ENCODE measurements at regions not wholly inside any gene's neighbourhood (a gene's known extent, or its start where the extent isn't known, plus 50 kb on each side); places are given as distances from the start of the nearest gene placed in this dataset.
"Not testable (repeated sequence)": the region's sequence is repeated elsewhere in the genome, so short reads cannot be mapped to it uniquely, and the experiment has no call there.

- TF ChIP-seq, protein P1, sequence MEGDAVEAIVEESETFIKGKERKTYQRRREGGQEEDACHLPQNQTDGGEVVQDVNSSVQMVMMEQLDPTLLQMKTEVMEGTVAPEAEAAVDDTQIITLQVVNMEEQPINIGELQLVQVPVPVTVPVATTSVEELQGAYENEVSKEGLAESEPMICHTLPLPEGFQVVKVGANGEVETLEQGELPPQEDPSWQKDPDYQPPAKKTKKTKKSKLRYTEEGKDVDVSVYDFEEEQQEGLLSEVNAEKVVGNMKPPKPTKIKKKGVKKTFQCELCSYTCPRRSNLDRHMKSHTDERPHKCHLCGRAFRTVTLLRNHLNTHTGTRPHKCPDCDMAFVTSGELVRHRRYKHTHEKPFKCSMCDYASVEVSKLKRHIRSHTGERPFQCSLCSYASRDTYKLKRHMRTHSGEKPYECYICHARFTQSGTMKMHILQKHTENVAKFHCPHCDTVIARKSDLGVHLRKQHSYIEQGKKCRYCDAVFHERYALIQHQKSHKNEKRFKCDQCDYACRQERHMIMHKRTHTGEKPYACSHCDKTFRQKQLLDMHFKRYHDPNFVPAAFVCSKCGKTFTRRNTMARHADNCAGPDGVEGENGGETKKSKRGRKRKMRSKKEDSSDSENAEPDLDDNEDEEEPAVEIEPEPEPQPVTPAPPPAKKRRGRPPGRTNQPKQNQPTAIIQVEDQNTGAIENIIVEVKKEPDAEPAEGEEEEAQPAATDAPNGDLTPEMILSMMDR (IDR thresholded peaks at IDR 0.05; ENCODE audit: insufficient read depth, low read length, severe bottlenecking), result no peak
- DNase-seq (ENCODE audit: low read depth) (no peak), FAIRE-seq (no peak)
- Histone ChIP-seq H3K4me3 (ENCODE audit: low read depth, low read length) (no peak overlapping the region), H3K36me3 (ENCODE audit: control insufficient read depth, insufficient read depth, low read length) (no peaks in the 10 kb centered on the region), H3K27me3 (ENCODE audit: control insufficient read depth, insufficient read depth, low read length) (no peaks in the 10 kb centered on the region)
These were observed 541.9 kb downstream of the TMX3 start for GRCh38 chr18:68172842-68173549.

- DNase-seq (ENCODE audit: low read depth) (no peak), FAIRE-seq (no peak)
- H3K4me3 ChIP-seq (ENCODE audit: low read depth, low read length), result no peak overlapping the region
- TF ChIP-seq, protein P1 (IDR thresholded peaks at IDR 0.05; ENCODE audit: insufficient read depth, low read length, severe bottlenecking), result no peak
- no peaks in the 10 kb centered on the region for H3K36me3 ChIP-seq (ENCODE audit: control insufficient read depth, insufficient read depth, low read length)
- H3K27me3 ChIP-seq (ENCODE audit: control insufficient read depth, insufficient read depth, low read length), result no peaks in the 10 kb centered on the region
These were observed 550.0 kb downstream of the TMX3 start for GRCh38 chr18:68164909-68165308.

DNA sequence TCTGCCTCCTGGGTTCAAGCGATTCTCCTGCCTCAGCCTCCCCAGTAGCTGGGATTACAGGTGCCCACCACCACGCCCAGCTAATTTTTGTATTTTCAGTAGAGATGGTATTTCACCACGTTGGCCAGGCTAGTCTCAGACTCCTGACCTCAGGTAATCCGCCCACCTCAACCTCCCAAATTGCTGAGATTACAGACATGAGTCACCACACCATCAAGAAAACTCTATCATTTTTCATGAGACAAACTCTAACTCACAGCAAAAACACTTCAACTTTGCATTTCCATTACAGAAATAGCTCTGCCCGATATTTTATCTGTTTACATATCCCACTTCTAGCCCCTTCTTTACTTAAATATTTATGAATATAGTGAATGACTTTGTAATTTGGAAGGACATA lies 561.1 kb downstream of the TMX3 start:
- H3K27me3 ChIP-seq (ENCODE audit: control insufficient read depth, insufficient read depth, low read length); FAIRE-seq; H3K36me3 ChIP-seq (ENCODE audit: control insufficient read depth, insufficient read depth, low read length); H3K4me3 ChIP-seq (ENCODE audit: low read depth, low read length): not testable (repeated sequence)
- peak; percentile 54 for DNase-seq (ENCODE audit: low read depth)

DNA sequence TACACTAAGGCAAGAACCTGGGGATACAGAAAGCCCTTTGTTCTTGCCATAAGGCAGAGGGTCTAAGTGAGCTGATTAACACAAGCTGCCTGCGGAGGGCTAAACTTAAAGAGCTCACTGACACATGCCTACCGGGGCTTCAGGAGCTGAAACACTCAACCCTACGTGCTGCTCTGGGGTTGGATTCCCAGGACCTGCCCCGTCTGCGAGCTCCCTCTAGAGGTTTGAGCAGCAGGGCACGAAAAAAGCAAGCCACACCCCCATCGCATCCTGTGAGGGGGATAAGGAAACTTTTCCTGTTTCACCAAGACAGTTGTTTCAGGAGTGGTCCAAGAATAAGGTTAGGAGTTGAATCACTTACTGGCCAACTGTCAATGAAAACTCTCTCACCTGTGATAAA lies 562.1 kb downstream of the TMX3 start:
- no peak for FAIRE-seq
- no peaks in the 10 kb centered on the region for H3K27me3 ChIP-seq (ENCODE audit: control insufficient read depth, insufficient read depth, low read length)
- H3K4me3 ChIP-seq (ENCODE audit: low read depth, low read length), result no peak overlapping the region
- H3K36me3 ChIP-seq (ENCODE audit: control insufficient read depth, insufficient read depth, low read length), result no peaks in the 10 kb centered on the region
- TF ChIP-seq, protein P1 (IDR thresholded peaks at IDR 0.05; ENCODE audit: insufficient read depth, low read length, severe bottlenecking), result no peak
- no peak for DNase-seq (ENCODE audit: low read depth)

DNA sequence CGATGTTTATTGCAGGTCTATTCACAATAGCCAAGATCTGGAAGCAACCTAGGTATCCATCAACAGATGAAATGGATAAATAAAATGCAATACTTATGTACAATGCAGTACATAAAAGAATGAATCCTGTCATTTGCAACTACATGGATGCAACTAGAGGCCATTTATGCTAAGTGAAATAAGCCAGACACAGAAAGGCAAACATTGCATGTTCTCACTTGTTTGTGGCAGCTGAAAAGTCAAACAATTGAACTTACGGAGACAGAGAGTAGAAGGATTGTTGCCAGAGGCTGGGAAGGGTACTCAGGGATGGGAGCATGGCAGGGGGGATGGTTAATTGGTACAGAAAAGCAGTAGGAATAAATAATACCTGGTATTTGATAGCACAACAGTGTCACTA lies 563.9 kb downstream of the TMX3 start:
- no peak for FAIRE-seq
- Histone ChIP-seq H3K36me3 (ENCODE audit: control insufficient read depth, insufficient read depth, low read length) (no peaks in the 10 kb centered on the region), H3K27me3 (ENCODE audit: control insufficient read depth, insufficient read depth, low read length) (no peaks in the 10 kb centered on the region), H3K4me3 (ENCODE audit: low read depth, low read length) (no peak overlapping the region)
- peak; percentile 65 for DNase-seq (ENCODE audit: low read depth)
- TF ChIP-seq, protein P1 (IDR thresholded peaks at IDR 0.05; ENCODE audit: insufficient read depth, low read length, severe bottlenecking), result no peak

- TF ChIP-seq, protein P1 (IDR thresholded peaks at IDR 0.05; ENCODE audit: insufficient read depth, low read length, severe bottlenecking), result no peak
- H3K36me3 ChIP-seq (ENCODE audit: control insufficient read depth, insufficient read depth, low read length), result no peaks in the 10 kb centered on the region
- no peak for DNase-seq (ENCODE audit: low read depth)
- no peak for FAIRE-seq
- no peaks in the 10 kb centered on the region for H3K27me3 ChIP-seq (ENCODE audit: control insufficient read depth, insufficient read depth, low read length)
- no peak overlapping the region for H3K4me3 ChIP-seq (ENCODE audit: low read depth, low read length)
These were observed 566.0 kb downstream of the TMX3 start for GRCh38 chr18:68148863-68149262.
